ENCODE measurements at regions not wholly inside any gene's neighbourhood (a gene's known extent, or its start where the extent isn't known, plus 50 kb on each side); places are given as distances from the start of the nearest gene placed in this dataset.

DNA sequence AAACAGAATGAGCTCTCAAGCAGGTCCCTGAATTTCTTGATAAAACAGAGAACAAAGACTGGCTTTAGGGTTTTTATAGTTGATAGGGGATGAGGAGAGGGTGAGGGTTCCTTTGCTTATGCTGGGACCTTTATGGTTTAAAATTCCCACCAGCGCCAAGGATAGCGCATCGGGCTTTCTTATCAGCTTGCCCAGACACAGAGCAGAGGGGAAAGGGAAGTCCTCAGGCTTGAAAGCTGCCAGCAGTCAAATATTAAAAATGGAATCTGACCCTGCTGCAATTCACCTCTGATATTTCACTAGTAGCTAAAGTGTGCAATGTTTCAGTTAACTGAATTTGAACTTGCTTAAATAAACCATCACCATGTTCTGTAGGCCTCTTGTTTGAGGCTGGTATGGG, 55.0 kb upstream of the EPHA3 start:
- Mint-ChIP-seq H3K36me3 (ENCODE audit: low read depth) (no peaks in the 10 kb centered on the region), H3K9me3 (no peaks in the 10 kb centered on the region), H3K27ac (no peak overlapping the region), H3K27me3 (ENCODE audit: insufficient read depth, low read depth, poor library complexity) (no peaks in the 10 kb centered on the region), H3K4me1 (peaks cover 7% of the 10 kb centered on the region), H3K4me3 (no peak overlapping the region)
- H3K4me2 ChIP-seq = no peak overlapping the region
- no peak overlapping the region for H3K4me3 ChIP-seq
- H2AFZ ChIP-seq = peak overlapping the region; percentile 44; the same call in 1 of the 2 replicates
- TF ChIP-seq CREB1 (CRISPR knock-in tag; IDR thresholded peaks at IDR 0.05; ENCODE audit: low read depth) = no peak
- no peak for TF ChIP-seq NANOG (IDR thresholded peaks at IDR 0.05; ENCODE audit: borderline replicate concordance)
- TF ChIP-seq, protein P1, sequence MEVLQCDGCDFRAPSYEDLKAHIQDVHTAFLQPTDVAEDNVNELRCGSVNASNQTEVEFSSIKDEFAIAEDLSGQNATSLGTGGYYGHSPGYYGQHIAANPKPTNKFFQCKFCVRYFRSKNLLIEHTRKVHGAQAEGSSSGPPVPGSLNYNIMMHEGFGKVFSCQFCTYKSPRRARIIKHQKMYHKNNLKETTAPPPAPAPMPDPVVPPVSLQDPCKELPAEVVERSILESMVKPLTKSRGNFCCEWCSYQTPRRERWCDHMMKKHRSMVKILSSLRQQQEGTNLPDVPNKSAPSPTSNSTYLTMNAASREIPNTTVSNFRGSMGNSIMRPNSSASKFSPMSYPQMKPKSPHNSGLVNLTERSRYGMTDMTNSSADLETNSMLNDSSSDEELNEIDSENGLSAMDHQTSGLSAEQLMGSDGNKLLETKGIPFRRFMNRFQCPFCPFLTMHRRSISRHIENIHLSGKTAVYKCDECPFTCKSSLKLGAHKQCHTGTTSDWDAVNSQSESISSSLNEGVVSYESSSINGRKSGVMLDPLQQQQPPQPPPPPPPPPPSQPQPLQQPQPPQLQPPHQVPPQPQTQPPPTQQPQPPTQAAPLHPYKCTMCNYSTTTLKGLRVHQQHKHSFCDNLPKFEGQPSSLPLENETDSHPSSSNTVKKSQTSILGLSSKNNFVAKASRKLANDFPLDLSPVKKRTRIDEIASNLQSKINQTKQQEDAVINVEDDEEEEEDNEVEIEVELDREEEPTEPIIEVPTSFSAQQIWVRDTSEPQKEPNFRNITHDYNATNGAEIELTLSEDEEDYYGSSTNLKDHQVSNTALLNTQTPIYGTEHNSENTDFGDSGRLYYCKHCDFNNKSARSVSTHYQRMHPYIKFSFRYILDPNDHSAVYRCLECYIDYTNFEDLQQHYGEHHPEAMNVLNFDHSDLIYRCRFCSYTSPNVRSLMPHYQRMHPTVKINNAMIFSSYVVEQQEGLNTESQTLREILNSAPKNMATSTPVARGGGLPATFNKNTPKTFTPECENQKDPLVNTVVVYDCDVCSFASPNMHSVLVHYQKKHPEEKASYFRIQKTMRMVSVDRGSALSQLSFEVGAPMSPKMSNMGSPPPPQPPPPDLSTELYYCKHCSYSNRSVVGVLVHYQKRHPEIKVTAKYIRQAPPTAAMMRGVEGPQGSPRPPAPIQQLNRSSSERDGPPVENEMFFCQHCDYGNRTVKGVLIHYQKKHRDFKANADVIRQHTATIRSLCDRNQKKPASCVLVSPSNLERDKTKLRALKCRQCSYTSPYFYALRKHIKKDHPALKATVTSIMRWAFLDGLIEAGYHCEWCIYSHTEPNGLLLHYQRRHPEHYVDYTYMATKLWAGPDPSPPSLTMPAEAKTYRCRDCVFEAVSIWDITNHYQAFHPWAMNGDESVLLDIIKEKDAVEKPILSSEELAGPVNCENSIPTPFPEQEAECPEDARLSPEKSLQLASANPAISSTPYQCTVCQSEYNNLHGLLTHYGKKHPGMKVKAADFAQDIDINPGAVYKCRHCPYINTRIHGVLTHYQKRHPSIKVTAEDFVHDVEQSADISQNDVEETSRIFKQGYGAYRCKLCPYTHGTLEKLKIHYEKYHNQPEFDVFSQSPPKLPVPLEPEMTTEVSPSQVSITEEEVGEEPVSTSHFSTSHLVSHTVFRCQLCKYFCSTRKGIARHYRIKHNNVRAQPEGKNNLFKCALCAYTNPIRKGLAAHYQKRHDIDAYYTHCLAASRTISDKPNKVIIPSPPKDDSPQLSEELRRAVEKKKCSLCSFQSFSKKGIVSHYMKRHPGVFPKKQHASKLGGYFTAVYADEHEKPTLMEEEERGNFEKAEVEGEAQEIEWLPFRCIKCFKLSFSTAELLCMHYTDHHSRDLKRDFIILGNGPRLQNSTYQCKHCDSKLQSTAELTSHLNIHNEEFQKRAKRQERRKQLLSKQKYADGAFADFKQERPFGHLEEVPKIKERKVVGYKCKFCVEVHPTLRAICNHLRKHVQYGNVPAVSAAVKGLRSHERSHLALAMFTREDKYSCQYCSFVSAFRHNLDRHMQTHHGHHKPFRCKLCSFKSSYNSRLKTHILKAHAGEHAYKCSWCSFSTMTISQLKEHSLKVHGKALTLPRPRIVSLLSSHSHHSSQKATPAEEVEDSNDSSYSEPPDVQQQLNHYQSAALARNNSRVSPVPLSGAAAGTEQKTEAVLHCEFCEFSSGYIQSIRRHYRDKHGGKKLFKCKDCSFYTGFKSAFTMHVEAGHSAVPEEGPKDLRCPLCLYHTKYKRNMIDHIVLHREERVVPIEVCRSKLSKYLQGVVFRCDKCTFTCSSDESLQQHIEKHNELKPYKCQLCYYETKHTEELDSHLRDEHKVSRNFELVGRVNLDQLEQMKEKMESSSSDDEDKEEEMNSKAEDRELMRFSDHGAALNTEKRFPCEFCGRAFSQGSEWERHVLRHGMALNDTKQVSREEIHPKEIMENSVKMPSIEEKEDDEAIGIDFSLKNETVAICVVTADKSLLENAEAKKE (CRISPR knock-in tag; IDR thresholded peaks at IDR 0.05) = no peak
- no peak for TF ChIP-seq STAT1 (IDR thresholded peaks at IDR 0.05; ENCODE audit: unreplicated experiment)
- no peak for TF ChIP-seq EZH2phosphoT487 (IDR thresholded peaks at IDR 0.05; ENCODE audit: unreplicated experiment)
- no peak for TF ChIP-seq ZNF331 (CRISPR knock-in tag; IDR thresholded peaks at IDR 0.05; ENCODE audit: low read depth)
- no peak for TF ChIP-seq EZH2 (IDR thresholded peaks at IDR 0.05; ENCODE audit: low read depth, unreplicated experiment)
- TF ChIP-seq, protein P2, sequence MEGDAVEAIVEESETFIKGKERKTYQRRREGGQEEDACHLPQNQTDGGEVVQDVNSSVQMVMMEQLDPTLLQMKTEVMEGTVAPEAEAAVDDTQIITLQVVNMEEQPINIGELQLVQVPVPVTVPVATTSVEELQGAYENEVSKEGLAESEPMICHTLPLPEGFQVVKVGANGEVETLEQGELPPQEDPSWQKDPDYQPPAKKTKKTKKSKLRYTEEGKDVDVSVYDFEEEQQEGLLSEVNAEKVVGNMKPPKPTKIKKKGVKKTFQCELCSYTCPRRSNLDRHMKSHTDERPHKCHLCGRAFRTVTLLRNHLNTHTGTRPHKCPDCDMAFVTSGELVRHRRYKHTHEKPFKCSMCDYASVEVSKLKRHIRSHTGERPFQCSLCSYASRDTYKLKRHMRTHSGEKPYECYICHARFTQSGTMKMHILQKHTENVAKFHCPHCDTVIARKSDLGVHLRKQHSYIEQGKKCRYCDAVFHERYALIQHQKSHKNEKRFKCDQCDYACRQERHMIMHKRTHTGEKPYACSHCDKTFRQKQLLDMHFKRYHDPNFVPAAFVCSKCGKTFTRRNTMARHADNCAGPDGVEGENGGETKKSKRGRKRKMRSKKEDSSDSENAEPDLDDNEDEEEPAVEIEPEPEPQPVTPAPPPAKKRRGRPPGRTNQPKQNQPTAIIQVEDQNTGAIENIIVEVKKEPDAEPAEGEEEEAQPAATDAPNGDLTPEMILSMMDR (conservative IDR thresholded peaks at IDR 0.05; ENCODE audit: low read depth in 2 of 2) = no peak
- TF ChIP-seq, protein P3, sequence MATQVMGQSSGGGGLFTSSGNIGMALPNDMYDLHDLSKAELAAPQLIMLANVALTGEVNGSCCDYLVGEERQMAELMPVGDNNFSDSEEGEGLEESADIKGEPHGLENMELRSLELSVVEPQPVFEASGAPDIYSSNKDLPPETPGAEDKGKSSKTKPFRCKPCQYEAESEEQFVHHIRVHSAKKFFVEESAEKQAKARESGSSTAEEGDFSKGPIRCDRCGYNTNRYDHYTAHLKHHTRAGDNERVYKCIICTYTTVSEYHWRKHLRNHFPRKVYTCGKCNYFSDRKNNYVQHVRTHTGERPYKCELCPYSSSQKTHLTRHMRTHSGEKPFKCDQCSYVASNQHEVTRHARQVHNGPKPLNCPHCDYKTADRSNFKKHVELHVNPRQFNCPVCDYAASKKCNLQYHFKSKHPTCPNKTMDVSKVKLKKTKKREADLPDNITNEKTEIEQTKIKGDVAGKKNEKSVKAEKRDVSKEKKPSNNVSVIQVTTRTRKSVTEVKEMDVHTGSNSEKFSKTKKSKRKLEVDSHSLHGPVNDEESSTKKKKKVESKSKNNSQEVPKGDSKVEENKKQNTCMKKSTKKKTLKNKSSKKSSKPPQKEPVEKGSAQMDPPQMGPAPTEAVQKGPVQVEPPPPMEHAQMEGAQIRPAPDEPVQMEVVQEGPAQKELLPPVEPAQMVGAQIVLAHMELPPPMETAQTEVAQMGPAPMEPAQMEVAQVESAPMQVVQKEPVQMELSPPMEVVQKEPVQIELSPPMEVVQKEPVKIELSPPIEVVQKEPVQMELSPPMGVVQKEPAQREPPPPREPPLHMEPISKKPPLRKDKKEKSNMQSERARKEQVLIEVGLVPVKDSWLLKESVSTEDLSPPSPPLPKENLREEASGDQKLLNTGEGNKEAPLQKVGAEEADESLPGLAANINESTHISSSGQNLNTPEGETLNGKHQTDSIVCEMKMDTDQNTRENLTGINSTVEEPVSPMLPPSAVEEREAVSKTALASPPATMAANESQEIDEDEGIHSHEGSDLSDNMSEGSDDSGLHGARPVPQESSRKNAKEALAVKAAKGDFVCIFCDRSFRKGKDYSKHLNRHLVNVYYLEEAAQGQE (IDR thresholded peaks at IDR 0.05; ENCODE audit: unreplicated experiment) = no peak
- no peak for TF ChIP-seq POLR2AphosphoS5 (IDR thresholded peaks at IDR 0.05; ENCODE audit: low read depth)
- TF ChIP-seq, protein P4, sequence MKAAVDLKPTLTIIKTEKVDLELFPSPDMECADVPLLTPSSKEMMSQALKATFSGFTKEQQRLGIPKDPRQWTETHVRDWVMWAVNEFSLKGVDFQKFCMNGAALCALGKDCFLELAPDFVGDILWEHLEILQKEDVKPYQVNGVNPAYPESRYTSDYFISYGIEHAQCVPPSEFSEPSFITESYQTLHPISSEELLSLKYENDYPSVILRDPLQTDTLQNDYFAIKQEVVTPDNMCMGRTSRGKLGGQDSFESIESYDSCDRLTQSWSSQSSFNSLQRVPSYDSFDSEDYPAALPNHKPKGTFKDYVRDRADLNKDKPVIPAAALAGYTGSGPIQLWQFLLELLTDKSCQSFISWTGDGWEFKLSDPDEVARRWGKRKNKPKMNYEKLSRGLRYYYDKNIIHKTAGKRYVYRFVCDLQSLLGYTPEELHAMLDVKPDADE (IDR thresholded peaks at IDR 0.05) = no peak
- TF ChIP-seq JUNB (IDR thresholded peaks at IDR 0.05; ENCODE audit: unreplicated experiment) = no peak
- TF ChIP-seq ZNF114 (CRISPR knock-in tag; IDR thresholded peaks at IDR 0.05) = no peak
- H3K9me2 ChIP-seq (ENCODE audit: insufficient read depth) = peaks cover 17% of the 10 kb centered on the region
- H3K79me2 ChIP-seq (replicated peaks; ENCODE audit: insufficient read depth) = no peaks in the 10 kb centered on the region
- H3K36me3 ChIP-seq (ENCODE audit: insufficient read depth) = no peaks in the 10 kb centered on the region
- H3K4me1 ChIP-seq (ENCODE audit: insufficient read depth) = 0 out of 2 replicates have a peak, but pooled peaks cover under 1% of the 10 kb centered on the region
- H3K27me3 ChIP-seq (ENCODE audit: insufficient read depth) = no peaks in the 10 kb centered on the region
- H3F3A ChIP-seq (replicated peaks; ENCODE audit: low read depth) = no peaks in the 10 kb centered on the region
- no peak overlapping the region for H3K27ac ChIP-seq (ENCODE audit: low read depth)
- ATAC-seq (no peak), DNase-seq (ENCODE audit: low spot score) (no peak)
- H4K20me1 ChIP-seq (replicated peaks; ENCODE audit: insufficient read depth) = no peaks in the 10 kb centered on the region

Data from GM23338 (cell line).